ENCODE measurements at regions not wholly inside any gene's neighbourhood (a gene's known extent, or its start where the extent isn't known, plus 50 kb on each side); places are given as distances from the start of the nearest gene placed in this dataset.

GRCh38 chr7:153070141-153070540 lies 310.6 kb downstream of the ACTR3B start:
- TF ChIP-seq CTCF (IDR thresholded peaks at IDR 0.05; ENCODE audit: low read depth, low read length) (no peak), EZH2phosphoT487 (IDR thresholded peaks at IDR 0.05; ENCODE audit: low read depth) (no peak)
